ENCODE measurements at regions not wholly inside any gene's neighbourhood (a gene's known extent, or its start where the extent isn't known, plus 50 kb on each side); places are given as distances from the start of the nearest gene placed in this dataset.

- no peak overlapping the region for H3K27ac ChIP-seq
- TF ChIP-seq ZFX (IDR thresholded peaks at IDR 0.05; ENCODE audit: borderline replicate concordance) = no peak
- no peak for TF ChIP-seq CTCF (IDR thresholded peaks at IDR 0.05)
These were observed 201.3 kb upstream of the RASSF8 start for GRCh38 chr12:25757037-25757665.

- H3K27ac ChIP-seq = no peak overlapping the region
- no peak for TF ChIP-seq CTCF (IDR thresholded peaks at IDR 0.05)
These were observed 198.7 kb upstream of the RASSF8 start for GRCh38 chr12:25759752-25760151.

- TF ChIP-seq ZFX (IDR thresholded peaks at IDR 0.05; ENCODE audit: borderline replicate concordance) (no peak), CTCF (IDR thresholded peaks at IDR 0.05) (no peak)
These were observed 197.1 kb upstream of the RASSF8 start for GRCh38 chr12:25761356-25761755.

GRCh38 chr12:25764409-25764808, 194.1 kb upstream of the RASSF8 start:
- TF ChIP-seq ZFX (IDR thresholded peaks at IDR 0.05; ENCODE audit: borderline replicate concordance) (no peak), CTCF (IDR thresholded peaks at IDR 0.05) (no peak)
- H3K27ac ChIP-seq = no peak overlapping the region

More at GRCh38 chr12:25761356-25761755, 197.1 kb upstream of the RASSF8 start:
- H3K27ac ChIP-seq = no peak overlapping the region

GRCh38 chr12:25764892-25765291, 193.6 kb upstream of the RASSF8 start:
- no peak overlapping the region for H3K27ac ChIP-seq
- no peak for TF ChIP-seq ZFX (IDR thresholded peaks at IDR 0.05; ENCODE audit: borderline replicate concordance)
- no peak for TF ChIP-seq CTCF (IDR thresholded peaks at IDR 0.05)

GRCh38 chr12:25767606-25768005, 190.9 kb upstream of the RASSF8 start:
- TF ChIP-seq ZFX (IDR thresholded peaks at IDR 0.05; ENCODE audit: borderline replicate concordance) = no peak
- TF ChIP-seq CTCF (IDR thresholded peaks at IDR 0.05) = no peak
- no peak overlapping the region for H3K27ac ChIP-seq

- no peak overlapping the region for H3K27ac ChIP-seq
- TF ChIP-seq CTCF (IDR thresholded peaks at IDR 0.05) (no peak), ZFX (IDR thresholded peaks at IDR 0.05; ENCODE audit: borderline replicate concordance) (no peak)
These were observed 190.3 kb upstream of the RASSF8 start for GRCh38 chr12:25768151-25768550.
